Hematopoietic multipotent progenitor cell (in vitro differentiated cells): ENCODE measurements at regions not wholly inside any gene's neighbourhood (a gene's known extent, or its start where the extent isn't known, plus 50 kb on each side); places are given as distances from the start of the nearest gene placed in this dataset.
"Not testable (repeated sequence)": the region's sequence is repeated elsewhere in the genome, so short reads cannot be mapped to it uniquely, and the experiment has no call there.

Experiments used
- DNase-seq, 3 donors: peaks; one replicate each; pipeline ENCODE4 v3.0.0-alpha.2; 2011 to 2015; ENCODE audit warnings: low read depth in 2 of 3, low spot score in 2 of 3

DNA sequence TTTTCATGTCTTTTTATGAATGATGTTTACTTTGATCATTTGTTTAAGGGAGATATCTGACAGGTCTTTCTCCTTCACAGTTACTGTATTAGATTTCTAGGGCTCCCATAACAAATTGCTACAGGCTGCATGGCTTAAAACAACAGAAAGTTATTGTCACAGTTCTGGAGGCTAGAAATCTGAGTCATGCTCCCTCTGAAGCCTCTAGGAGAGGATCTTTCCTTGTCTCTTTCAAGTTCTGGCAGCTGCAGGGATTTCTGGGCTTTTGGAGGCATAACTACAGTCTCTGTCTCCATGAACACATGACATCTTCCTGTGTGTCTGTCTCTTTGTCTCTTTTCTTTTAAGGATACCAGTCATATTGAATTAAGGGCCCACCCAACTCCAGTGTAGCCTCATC, 557.3 kb upstream of the SEMA6A start:
- no peak for DNase-seq

DNA sequence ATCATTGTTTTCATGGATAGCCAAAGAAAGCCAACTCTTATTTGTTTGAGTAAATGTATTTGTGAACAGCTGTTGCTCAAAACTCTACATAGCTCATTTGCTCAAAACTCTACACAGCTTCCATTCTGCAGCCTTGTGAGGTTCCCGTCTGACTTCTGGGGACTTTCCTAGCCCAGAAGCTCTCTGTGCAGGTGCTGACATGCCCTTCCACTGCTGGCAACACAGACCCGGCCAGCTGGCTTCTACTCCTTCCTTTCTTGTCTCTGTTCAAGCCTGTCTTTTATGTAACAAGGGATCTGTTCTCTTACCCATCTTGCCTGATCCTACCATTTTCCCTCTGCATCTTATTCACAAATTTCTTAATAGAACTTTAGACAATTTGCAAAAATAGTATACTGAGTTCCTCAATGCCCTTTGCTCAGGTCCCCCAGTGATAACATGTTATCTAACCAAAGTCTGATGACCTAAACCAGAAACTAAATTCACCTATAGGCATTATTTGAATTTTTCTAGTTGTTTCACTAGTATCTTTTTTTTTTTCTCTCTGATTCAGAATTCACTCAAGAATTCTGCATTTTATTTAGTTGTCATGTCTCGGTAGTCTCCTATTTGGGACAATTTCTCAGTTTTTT, 556.5 kb upstream of the SEMA6A start:
- DNase-seq = no peak

DNA sequence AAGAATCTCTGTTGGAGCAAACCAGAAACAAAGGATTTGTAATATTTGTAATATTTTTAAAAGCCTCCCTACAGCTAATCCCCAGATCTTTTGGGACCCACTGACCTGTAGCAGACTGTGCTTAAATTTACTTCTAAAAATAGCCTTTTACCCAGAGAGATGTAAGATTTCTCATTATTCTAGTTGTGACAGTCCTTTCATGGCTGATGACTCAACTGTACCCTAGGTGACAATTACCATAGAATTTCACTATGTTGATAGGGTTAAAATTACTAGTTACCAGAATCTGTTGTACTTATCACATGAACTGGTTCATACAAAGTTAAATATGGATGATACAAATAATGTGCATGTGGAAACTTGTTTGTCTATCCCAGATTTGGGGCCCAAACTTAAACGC, 543.9 kb upstream of the SEMA6A start:
- no peak for DNase-seq

- not testable (repeated sequence) for DNase-seq
Observed at GRCh38 chr5:117117314-117117713, 542.7 kb upstream of the SEMA6A start.

DNA sequence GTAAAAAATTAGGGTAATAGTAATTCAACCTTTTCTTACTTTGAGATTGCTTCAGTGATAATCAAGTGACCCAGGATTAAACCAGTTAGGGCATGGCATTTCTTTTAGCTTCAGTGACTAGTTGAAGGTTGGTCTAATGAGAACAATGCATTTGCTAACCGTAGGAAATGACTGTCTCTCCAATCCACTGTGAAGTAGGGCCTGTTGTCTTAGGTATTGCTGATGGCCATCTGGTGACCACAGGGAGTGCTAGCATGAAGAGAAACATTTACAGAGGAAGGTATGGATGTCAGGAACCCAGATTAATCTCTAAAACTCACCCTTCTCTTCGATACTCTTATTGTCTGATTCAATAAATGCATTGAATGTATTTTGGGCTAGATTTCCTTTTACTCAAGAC, 535.9 kb upstream of the SEMA6A start:
- DNase-seq = no peak

DNA sequence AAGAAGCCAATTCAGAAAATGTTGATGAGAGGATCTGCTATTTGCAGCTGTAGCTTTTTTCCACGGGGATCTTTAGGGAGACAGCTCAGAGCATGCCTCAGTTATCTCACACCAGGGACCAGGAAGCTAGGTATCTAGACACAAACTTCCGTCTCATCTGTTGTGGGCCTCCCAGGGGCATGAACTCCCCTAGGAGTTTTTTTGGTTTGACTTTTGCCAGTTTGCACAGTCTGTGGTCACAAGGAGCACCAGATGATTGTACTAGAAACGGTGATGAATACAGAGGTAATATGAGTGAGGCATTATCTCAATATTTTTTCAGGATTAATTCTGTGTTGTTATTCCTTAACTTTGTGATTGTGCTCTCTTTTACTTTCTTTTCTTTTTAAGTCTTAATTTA, 533.2 kb upstream of the SEMA6A start:
- DNase-seq = no peak

- no peak for DNase-seq
Observed at GRCh38 chr5:117103703-117104102, 529.1 kb upstream of the SEMA6A start.

DNA sequence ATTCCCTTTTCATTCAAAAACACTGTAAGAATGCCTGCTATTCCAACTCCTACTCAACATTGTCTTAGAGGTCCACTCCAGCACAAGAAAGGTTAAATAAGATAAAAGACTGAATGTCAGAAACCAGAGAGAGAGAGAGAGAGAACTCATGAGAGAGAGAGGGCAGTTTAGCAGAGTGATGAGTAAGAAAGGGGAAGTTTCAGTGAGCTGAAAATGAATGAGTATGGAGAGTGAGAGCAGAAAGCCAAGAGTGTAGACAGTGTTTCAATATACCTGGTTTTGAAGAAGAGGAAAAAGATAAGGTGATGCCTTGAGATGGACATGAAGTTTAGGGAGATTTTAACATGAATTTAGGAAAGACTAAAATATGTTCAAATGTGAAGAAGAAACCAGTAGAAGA, 528.0 kb upstream of the SEMA6A start:
- no peak for DNase-seq

DNA sequence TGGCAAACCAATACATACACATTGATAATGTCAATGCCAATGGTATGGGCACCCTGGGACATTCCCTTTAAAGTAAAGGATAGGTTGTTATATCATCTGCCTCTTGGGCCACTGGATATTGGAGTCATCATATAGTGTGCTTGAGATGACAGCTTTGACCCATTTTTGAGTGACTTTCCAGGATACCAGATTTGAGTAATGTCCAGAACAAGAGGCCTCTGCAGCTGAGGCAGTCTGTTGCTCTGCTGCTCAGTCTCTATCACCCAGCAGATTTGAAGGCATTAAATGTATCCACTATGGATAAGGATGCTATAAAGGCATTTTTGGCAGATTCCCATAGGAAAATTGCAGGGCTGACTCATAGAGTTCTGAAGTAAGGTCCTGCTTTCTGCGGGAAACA, 525.6 kb upstream of the SEMA6A start:
- DNase-seq = no peak

GRCh38 chr5:117098094-117098493, 523.5 kb upstream of the SEMA6A start:
- no peak for DNase-seq

DNA sequence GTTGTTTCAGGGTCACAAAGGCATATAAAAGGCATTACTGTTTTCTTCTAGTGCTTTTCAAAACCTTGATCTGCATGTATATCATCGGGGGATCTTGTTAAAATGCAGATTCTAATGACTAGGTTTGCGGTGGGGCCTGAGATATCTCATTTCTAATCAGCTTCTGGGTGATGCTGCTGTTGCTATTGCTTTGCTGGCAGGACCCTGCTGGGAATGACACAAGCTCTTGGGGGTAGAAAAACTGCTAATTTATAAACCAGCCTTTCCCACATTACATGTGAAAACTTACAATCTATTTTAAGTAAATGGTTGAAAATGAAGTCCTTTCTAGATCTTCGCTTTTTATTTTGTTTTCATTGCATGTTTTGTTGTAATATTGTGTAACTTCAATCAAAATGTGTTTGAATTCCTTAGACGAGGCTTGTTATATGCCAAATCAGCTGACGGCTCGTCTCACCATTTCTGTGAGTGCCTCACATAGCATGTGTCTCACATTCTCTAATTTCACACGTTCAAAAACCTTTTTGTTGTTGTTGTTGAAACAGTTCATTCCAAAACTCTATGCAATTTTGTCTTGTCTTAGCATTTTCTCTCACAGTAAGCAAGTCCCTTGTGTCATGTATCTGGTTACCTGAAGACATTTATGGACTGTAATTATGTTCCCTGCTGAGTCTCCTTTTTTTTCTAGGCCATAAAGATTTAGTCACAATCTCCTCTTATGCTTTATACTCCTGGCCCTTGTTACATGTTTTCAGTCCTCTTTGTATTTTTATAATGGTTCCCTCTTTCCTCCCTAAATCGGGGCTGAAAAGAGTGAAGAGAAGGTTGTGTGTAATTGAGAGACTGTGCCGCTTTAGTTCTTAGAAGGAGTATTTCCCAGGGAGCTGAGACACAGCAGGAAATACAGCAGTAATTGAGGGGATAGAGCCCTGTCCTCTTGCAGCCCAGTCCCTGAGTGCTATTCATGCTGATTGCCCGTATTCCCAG, 521.0 kb upstream of the SEMA6A start:
- no peak for DNase-seq

GRCh38 chr5:117094114-117094815, 519.6 kb upstream of the SEMA6A start:
- no peak for DNase-seq

GRCh38 chr5:117093653-117094052, 519.0 kb upstream of the SEMA6A start:
- no peak for DNase-seq

DNA sequence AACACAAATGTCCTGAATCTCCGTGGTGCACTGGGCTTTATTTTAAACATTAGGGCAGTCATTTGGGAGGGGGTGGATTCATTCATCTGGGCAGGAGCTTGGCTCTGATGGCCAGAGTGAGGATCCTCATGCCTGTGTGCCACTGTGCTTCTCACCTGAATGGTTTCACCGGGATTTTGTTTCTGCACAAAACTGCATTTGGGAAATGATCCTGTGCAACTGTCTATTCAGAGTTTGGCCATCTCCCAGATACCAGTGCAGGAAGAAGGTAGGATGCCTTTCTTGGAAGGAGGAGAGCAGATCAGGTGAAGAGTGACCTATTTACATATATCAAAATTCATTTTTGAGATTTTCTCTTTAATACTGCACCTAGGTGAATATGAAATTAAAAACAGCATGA, 514.4 kb upstream of the SEMA6A start:
- DNase-seq = no peak

DNA sequence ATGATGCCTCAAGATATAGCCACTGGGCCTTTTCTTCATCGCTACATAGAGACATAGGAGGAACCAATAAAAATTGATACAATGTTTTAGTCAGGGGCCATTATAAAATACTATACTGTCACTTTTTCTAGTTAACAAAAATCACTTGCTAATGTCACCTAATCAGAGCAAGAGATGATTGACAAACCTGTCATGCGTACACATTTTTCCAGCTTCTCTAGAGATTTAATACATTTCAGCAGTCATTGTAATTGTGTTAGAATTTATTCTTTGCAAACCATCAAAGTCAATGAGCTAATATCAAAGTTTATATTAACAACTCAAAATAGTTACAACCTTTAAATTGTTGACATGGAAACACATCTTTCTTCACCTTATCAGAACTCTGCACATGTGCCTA, 513.6 kb upstream of the SEMA6A start:
- DNase-seq = no peak

DNA sequence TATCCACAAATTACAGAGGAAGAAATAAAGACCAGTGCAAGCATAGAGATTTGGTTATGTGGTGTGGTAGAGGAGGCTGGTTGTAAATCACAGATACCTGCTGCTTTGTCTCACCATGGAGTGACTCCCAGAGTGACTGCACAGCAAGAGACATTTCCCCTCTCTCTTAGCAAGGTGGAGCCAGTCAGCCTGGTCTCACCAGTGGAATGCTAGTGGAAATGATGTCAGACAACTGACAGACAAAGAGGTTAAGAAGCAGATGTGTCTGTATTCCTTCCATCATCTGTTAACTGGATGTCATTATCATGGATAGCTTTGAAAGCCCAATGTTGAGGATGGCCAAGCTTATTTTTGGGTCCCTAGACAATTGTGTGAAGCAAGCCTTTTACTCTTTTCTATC, 509.4 kb upstream of the SEMA6A start:
- no peak for DNase-seq

DNA sequence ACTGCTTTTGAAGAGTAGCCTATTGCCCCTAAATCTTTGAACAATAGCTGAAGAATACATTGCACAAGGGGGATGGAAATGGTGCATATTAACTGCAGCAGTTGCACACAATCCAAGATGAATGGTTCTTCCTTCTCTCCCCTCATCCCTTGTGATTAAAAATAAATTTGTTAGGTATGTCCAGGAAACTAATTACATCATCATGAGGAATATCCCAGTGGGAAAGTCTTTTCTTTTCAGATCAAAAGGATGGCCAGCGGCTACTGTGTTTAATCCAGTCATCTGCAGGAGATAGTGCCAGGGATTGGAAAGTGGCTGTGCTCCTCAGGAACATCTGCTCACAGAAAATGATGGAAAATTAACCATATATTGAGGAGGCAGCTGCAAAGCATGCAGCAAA, 508.4 kb upstream of the SEMA6A start:
- DNase-seq = no peak

DNA sequence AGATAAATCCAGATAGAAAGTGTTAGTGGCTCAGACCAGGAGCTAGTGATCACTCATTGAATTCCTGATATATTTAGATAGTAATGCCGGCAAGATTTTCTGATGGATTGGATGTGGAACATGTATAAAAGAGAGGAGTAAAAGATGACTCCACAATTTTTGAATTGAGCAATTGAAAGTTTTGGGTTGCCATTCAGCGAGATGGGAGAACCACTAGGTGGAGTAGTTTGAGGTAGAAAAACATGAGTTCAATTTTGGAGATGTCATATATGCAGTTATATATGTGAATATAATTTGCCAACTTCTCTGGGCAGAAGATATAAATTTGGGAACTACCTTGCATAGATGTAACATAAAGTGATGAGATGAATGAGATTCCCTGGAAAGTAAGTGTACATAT, 502.5 kb upstream of the SEMA6A start:
- no peak for DNase-seq

DNA sequence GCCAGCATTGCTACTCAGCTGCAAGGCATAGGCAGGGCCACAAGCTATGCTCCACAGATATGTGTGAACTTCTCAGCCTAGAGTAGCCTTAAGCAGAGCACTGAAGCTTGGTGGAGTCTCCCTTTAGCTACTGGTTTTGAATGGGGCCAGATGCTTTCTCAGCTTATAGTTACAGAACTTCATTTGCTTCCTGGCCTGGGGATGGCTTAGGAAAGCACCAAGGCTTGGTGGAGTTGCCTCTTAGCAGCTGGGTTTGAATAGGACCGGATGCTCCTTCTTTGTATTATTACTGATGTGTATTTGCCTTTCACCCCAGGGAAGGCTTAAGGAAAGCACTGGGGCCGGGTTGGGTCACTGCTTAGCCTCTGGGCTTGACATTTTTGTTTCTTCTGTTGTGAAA, 497.8 kb upstream of the SEMA6A start:
- DNase-seq = no peak

- DNase-seq = no peak
Observed at GRCh38 chr5:117065800-117066199, 491.2 kb upstream of the SEMA6A start.

DNA sequence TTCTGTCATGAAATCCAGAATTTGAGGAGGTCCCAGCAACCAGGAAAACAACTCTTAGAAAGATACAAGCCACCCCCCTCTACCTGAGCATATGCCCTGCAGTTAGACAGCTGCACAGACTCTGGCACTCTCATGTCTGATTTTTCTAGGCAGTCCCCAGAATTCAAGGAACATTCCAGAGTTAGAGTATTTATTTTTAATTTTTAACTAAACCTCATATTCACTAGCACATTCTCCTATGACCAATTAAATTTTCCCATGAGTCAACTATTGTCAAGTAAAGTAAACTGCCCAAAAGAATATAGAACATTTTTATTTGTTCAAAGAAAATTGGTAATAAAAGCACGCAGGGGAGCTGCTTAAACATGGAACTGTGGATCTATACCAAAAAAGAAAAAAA, 490.5 kb upstream of the SEMA6A start:
- no peak for DNase-seq

DNA sequence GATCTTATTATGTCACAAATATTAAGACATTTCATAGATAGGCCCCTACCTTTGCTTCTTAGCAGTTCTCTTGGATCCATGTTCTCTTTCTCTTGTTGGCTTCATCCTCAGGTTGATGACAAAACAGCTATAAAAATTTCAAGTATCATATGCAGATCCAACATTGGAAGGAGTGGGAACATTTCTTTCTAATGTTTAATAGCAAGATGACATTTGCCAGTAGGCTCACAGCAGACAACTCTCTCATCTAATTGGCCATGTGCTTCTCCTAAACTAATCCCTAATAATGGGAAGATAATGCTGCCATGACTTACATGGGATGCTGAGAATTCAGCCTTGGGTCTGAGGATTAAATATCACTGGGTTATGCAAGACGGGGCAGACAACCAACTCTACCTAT, 485.5 kb upstream of the SEMA6A start:
- DNase-seq = no peak
